PC-9 (cell line): ENCODE measurements at regions not wholly inside any gene's neighbourhood (a gene's known extent, or its start where the extent isn't known, plus 50 kb on each side); places are given as distances from the start of the nearest gene placed in this dataset.

Experiments
- BruUV-seq: library from RNA; stranded (reverse); fragments of 400-500 nt; replicated peaks from 2 replicates; lab custom pipeline; 2021; lab: Mats Ljungman, UMichigan
- CTCF ChIA-PET: fragments of 300-600 bp; sonication (Branson Sonifier 250); formaldehyde crosslinking; loops from one replicate; lab custom pipeline; 2022; ENCODE audit warnings: antibody characterized with exemption; lab: Charles Lee
- POLR2A ChIA-PET: fragments of 300-600 bp; sonication (Branson Sonifier 250); formaldehyde crosslinking; loops from one replicate; lab custom pipeline; 2022; ENCODE audit warnings: antibody characterized with exemption; ENCODE audit not compliant: unreplicated experiment; lab: Charles Lee
- DNase-seq, 2 experiments: peaks; one replicate each; pipeline versions ENCODE4 v3.0.0 to v3.0.0-alpha.2; 2015 to 2022; ENCODE audit warnings: mixed read lengths in 1 of 2
- H2AFZ ChIP-seq: fragments of 200-600 bp; sonication (generic); 2 replicates; pipeline ENCODE4 v1.8.1; 2017; ENCODE audit warnings: antibody characterized with exemption
- H3F3A ChIP-seq: fragments of 200-600 bp; sonication (generic); 2 replicates; pipeline ENCODE4 v1.8.1; 2017; ENCODE audit warnings: antibody characterized with exemption, mild to moderate bottlenecking, low read depth; ENCODE audit not compliant: insufficient read depth
- H3K27ac ChIP-seq: fragments of 200-600 bp; sonication (generic); 2 replicates; pipeline ENCODE4 v1.6.1; 2016; ENCODE audit warnings: mixed run types
- H3K27me3 ChIP-seq: fragments of 200-600 bp; sonication (generic); 2 replicates; pipeline ENCODE4 v1.6.1; 2016; ENCODE audit warnings: low read depth, mixed run types; ENCODE audit not compliant: insufficient read depth
- H3K36me3 ChIP-seq: fragments of 200-600 bp; sonication (generic); 2 replicates; pipeline ENCODE4 v1.6.1; 2016; ENCODE audit warnings: low read depth, mixed run types
- H3K4me1 ChIP-seq: fragments of 200-600 bp; sonication (generic); replicated peaks from 2 replicates; pipeline ENCODE4 v1.6.1; 2016; ENCODE audit warnings: mixed run types; ENCODE audit not compliant: insufficient read depth
- H3K4me2 ChIP-seq: fragments of 200-600 bp; sonication (generic); 2 replicates; pipeline ENCODE4 v1.6.1; 2017; ENCODE audit warnings: mixed run types
- H3K4me3 ChIP-seq: fragments of 200-600 bp; sonication (generic); 2 replicates; pipeline ENCODE4 v1.6.1; 2016; ENCODE audit warnings: mixed run types
- H3K79me2 ChIP-seq: fragments of 200-600 bp; sonication (generic); 2 replicates; pipeline ENCODE4 v1.6.1; 2017; ENCODE audit warnings: low read depth, mixed run types
- H3K9me2 ChIP-seq: fragments of 200-600 bp; sonication (generic); 2 replicates; pipeline ENCODE4 v1.8.1; 2017; ENCODE audit warnings: mild to moderate bottlenecking; ENCODE audit not compliant: insufficient read depth
- H3K9me3 ChIP-seq: fragments of 200-600 bp; sonication (generic); 2 replicates; pipeline ENCODE4 v1.8.1; 2016; ENCODE audit warnings: low read depth; ENCODE audit not compliant: insufficient read depth
- H4K20me1 ChIP-seq: fragments of 200-600 bp; sonication (generic); 2 replicates; pipeline ENCODE4 v1.8.1; 2017; ENCODE audit not compliant: insufficient read depth
- EZH2 ChIP-seq: fragments of 200-600 bp; sonication (generic); IDR thresholded peaks from 2 replicates; pipeline ENCODE4 v1.8.0; 2017; ENCODE audit warnings: antibody characterized with exemption, low read depth
- intact Hi-C: fragments of 100-400 bp; cut with micrococcal nuclease; formaldehyde crosslinking; loops from one replicate; pipeline ENCODE4 v1.10.0; 2022; ENCODE audit not compliant: unreplicated experiment
- TF ChIP-seq, protein P1 (sequence below): fragments of 200-600 bp; sonication (generic); conservative IDR thresholded peaks from 2 replicates; pipeline ENCODE4 v1.6.1; 2017; ENCODE audit warnings: mixed run types, antibody characterized with exemption, mild to moderate bottlenecking, moderate library complexity

DNA sequence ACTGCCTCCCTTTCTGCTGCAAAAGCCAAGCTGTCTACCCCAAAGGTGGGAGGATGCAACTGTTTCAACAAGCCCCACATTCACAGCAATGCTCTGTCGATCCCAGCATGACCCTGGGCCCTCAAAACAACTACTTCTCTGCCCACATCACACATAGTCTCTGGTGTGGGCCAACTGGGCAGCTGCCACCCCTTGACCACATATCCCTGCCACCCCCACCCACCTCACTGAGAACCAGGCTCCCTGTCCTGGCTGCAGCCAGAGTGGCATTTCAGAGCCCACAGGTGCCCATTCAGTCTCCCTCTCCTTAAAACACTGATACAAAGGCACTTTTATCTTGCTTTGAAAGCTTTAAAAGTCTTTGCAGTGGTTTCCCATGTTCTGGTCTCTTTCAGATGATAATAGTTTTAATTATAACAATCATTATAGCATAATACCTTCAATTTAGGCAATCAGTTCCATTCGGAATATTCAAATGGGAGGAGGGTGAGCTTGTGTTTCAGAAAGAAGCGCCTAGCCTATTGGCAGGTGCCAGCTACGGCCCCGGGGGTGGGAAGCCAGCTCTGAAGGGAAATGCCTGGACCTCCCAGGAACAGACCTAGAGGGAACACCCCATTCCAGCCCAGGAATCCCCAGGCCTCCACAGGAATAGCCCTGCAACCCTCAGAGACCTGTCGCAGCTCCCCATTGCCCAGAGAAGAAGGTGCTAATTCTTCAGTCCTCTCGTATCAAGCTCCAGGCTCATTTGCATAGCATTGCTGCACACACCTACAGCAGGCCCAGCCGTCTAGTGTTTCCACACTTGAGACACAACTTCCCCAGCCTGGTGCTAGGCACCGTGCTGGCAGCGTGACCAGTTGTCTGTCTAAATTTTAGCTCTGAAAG lies 90.8 kb downstream of the C5orf15 start:
- peaks cover 27% of the 10 kb centered on the region for H3K4me1 ChIP-seq
- H2AFZ ChIP-seq = no peak overlapping the region
- DNase-seq = no peak
- no peak for TF ChIP-seq EZH2
- TF ChIP-seq, protein P1, sequence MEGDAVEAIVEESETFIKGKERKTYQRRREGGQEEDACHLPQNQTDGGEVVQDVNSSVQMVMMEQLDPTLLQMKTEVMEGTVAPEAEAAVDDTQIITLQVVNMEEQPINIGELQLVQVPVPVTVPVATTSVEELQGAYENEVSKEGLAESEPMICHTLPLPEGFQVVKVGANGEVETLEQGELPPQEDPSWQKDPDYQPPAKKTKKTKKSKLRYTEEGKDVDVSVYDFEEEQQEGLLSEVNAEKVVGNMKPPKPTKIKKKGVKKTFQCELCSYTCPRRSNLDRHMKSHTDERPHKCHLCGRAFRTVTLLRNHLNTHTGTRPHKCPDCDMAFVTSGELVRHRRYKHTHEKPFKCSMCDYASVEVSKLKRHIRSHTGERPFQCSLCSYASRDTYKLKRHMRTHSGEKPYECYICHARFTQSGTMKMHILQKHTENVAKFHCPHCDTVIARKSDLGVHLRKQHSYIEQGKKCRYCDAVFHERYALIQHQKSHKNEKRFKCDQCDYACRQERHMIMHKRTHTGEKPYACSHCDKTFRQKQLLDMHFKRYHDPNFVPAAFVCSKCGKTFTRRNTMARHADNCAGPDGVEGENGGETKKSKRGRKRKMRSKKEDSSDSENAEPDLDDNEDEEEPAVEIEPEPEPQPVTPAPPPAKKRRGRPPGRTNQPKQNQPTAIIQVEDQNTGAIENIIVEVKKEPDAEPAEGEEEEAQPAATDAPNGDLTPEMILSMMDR = no peak
- H3K9me2 ChIP-seq = no peaks in the 10 kb centered on the region
- CTCF ChIA-PET = no interaction called here
- POLR2A ChIA-PET = no interaction called here
- H3K27me3 ChIP-seq = no peaks in the 10 kb centered on the region
- no peak overlapping the region for H3K4me2 ChIP-seq
- intact Hi-C loops = no loop called here
- BruUV-seq = no TSS peak
- 0 out of 2 replicates have a peak overlapping the region, but pooled peaks have one; percentile 71 for H3K27ac ChIP-seq
- H3K79me2 ChIP-seq = no peaks in the 10 kb centered on the region
- H3K4me3 ChIP-seq = no peak overlapping the region
- no peaks in the 10 kb centered on the region for H3K36me3 ChIP-seq
- H3K9me3 ChIP-seq = peaks cover 19% of the 10 kb centered on the region; the same call in 1 of the 2 replicates
- no peaks in the 10 kb centered on the region for H4K20me1 ChIP-seq
- peaks cover 18% of the 10 kb centered on the region; the same call in 1 of the 2 replicates for H3F3A ChIP-seq

DNA sequence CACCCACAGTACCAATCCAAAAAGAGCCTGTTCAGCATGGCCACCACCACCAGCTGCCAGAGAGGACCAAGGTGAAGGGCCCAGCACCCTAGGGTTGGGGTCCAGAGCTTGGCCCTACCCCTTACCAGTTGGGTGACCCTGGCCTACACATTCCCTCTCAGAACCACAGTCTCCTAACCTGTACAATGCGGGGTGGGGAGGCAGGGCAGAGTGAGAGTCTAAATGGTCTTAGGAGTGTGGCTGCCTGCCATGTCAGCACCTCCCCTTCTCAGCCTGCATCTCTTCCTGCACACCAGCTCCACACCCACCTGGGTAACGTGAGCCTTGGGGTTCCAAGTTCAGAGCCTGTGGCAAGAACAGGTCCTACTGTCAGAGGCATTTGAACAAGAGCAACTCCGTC lies 92.2 kb downstream of the C5orf15 start:
- peak overlapping the region; percentile 52 for H3K4me2 ChIP-seq

DNA sequence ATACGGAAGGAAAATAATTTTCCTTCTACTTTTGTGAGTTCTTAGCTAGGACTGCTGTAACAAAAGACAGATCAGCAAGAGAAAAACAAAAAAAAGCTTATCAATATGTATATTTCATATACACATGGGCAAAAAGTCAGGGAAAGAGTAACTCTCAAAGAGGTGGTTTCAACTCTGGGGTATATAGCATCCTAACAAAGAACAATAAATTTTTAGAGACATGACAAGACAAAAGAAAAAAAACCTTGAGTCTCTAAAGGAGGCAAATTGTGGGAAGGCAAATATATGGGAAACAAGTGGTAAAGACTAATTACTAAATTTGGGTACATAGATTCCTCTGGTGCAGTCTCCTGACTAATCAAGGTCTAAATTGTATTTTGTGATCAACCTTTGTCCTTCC lies 93.2 kb downstream of the C5orf15 start:
- Histone ChIP-seq H3K79me2 (no peaks in the 10 kb centered on the region), H3F3A (peaks cover 18% of the 10 kb centered on the region; the same call in 1 of the 2 replicates), H3K4me3 (no peak overlapping the region), H2AFZ (no peak overlapping the region), H3K4me1 (peaks cover 39% of the 10 kb centered on the region), H3K27me3 (no peaks in the 10 kb centered on the region), H3K36me3 (no peaks in the 10 kb centered on the region), H3K9me2 (no peaks in the 10 kb centered on the region), H3K27ac (no peak overlapping the region), H3K9me3 (peaks cover 21% of the 10 kb centered on the region), H4K20me1 (no peaks in the 10 kb centered on the region), H3K4me2 (no peak overlapping the region)
- intact Hi-C loops = no loop called here
- no peak for TF ChIP-seq EZH2
- TF ChIP-seq, protein P1 = no peak
- DNase-seq = no peak
- POLR2A ChIA-PET = no interaction called here
- CTCF ChIA-PET = no interaction called here
- no TSS peak for BruUV-seq

More for the DNA sequence above, 92.2 kb downstream of the C5orf15 start:
- no peaks in the 10 kb centered on the region for H3K9me2 ChIP-seq
- peak in 1 of 2 experiments; percentile 73 for DNase-seq
- peaks cover 28% of the 10 kb centered on the region for H3K4me1 ChIP-seq
- H2AFZ ChIP-seq = peak overlapping the region; percentile 73
- TF ChIP-seq, protein P1 = no peak
- TF ChIP-seq EZH2 = no peak
- intact Hi-C loops = no loop called here
- peak overlapping the region; percentile 21; the same call in 1 of the 2 replicates for H3K4me3 ChIP-seq
- ChIA-PET CTCF (no interaction called here), POLR2A (no interaction called here)
- peaks cover 19% of the 10 kb centered on the region; the same call in 1 of the 2 replicates for H3K9me3 ChIP-seq
- no peaks in the 10 kb centered on the region for H3K79me2 ChIP-seq
- peaks cover 18% of the 10 kb centered on the region; the same call in 1 of the 2 replicates for H3F3A ChIP-seq
- H3K36me3 ChIP-seq = no peaks in the 10 kb centered on the region
- H4K20me1 ChIP-seq = no peaks in the 10 kb centered on the region
- no peaks in the 10 kb centered on the region for H3K27me3 ChIP-seq
- peak overlapping the region; percentile 71 for H3K27ac ChIP-seq
- BruUV-seq = no TSS peak
